Right hindlimb (tissue), 1 donor: ENCODE measurements at regions not wholly inside any gene's neighbourhood (a gene's known extent, or its start where the extent isn't known, plus 50 kb on each side); places are given as distances from the start of the nearest gene placed in this dataset.

ENCODE experiments used
- DNase-seq: peaks from one replicate; pipeline ENCODE4 v3.0.0-alpha.2; 2018

DNA sequence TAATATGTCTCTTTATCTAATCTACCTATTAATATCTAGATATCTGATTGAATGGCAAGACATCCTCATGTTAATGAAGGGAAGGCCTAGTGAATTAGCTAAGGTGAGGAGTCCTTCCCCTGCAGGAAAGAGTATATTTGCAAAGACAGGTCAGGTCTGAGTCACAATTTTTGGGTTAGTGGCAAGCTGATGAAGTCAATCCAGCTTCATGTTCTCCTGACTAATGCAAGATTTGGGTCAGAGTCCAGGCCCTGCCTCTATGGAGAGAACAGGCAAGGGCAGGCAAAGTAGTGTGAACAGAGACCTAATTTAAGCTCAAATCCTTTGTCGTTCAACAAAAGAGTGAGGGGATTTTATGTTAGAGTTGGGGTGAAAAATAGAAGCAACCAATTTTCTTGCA lies 496.7 kb downstream of the BMP2 start:
- DNase-seq: no peak

DNA sequence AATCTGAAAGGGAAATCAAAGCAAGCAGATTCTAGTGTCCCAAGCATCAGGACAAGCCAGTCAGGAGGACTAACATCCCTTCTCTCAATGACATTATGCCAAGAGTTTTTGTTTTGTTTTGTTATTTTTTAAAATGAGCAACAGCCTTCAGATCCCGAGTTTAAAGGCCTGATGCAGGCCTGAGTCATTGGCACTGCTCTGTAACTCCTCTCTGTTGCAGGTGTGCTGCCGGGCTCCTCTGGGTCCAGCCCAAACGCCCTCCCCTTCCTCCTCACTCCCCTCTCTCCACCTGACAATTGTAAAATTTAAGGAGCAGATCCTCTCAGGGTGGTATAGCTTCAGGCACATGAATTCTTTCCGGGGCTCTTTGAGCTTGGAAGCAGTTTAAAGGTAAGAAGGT lies 502.0 kb downstream of the BMP2 start:
- no peak for DNase-seq

DNA sequence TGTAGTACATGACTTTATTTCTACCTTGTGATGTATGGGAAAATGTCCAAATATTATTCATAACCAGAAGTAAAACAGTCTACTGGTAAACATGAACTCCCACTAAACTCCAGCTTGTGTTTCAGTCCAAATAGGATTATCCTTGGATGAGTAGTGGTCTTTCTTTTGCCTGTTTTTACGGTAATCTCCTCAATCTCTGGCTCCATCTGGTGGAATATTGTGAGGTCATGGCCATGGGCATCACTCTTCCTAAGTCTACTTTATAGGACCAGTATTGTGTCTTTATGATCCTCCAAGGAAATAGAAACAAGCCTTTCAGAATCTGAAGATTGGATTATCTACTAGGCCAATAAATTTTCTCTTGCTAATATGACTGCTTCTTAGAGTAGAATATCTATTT lies 505.0 kb downstream of the BMP2 start:
- no peak for DNase-seq

DNA sequence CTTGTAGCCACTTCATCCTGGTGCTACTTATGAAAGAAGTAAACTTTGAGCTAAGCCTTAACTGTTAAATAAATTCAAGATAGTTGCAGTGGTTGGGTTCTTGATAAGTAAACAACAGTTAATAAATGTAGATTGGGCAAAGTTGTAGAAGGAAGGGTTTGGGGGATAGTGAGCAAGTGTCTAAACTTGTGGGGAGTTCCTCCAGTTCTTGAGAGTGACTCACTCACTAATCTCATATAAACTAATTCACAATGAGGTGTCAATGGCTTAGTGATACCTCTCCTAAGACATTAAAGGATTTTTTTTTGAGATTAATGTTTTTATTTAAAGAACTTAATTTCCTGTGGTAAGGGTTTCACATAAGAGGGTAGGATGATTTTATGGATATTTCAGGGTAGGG lies 507.4 kb downstream of the BMP2 start:
- no peak for DNase-seq

DNA sequence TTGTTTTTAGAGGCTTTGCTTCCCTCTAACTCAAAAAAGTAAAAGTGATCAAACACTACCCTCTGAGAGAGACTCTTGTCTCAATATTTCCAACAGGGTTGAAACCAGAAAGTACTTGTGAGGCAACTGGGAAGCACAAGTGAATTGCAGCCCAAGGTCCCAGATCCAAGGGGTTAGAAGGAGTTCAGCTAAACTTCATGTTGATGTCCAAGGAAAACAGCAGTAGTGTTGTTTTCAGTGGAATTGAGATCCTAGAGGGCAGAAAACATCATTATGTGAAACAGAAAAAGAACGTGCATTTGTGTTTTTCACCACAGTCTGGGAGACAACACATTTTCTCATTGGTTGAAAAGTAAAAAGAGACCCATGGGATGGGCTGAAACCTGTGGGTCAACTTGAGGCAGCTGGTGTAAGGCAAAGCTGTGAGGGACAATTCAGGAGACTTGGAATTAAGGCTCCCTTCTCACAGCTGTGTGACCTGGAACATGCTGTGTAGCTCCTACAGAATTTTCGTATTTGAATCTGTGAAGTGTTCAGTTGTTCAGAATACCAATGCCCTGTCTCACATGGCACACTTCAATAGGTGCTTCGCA lies 508.3 kb downstream of the BMP2 start:
- DNase-seq: no peak

DNA sequence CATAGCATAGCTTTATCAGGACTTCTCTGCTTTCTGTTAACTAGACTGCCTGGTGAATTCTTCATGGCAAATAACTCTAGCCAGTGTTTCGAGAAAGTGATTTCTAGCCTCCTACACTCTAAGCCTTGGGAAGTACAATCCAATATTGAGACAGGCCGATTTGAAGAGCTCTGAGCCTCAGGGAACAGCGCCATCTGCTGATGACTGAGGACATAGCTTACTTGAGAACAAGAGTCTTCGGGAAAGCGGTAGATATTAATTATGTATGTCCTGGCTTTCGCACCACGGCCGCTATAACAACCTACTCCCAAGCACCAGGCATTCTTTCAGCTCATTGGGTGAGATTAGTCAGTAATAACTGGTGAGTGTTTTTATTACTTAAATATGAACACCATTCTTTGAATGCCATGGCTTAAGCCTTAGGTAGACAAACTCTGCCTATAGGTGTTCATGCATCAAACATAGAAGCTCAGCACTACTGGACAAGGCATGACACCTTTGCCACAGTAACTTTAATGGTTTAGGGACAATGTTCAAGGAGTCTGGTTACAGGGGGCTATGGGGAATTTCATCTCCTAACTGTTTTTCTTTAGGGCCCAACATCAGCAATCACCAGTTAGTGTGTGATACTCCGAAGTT lies 518.6 kb downstream of the BMP2 start:
- peak; percentile 81 for DNase-seq

DNA sequence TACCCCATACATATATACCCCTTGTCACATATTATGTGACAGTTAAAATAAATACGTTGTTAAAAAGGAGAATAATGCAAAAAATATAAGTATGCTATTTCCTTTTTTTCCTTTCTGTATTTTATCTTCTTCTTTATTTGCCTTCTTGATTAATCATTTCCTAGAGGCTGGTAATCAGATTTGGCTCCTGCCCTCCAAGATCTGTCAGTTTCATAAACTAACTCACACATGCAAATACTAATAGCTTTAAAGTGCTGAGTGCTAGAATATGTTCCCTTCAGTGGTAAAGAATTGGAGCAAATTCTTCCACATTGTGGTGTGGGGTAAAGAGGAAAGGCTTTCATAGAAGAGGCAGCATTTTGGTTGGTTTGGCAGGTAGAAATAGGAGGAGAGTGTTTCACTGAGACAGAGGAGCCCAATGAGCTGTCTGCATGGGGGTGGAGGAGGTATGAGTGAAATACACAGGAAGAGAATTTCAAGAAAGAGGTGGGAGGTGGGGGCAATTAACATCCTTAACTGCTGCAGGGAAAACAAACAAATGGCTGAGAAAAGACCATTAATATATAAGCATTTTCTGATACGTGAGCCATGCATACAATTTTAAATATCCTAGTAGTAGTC lies 523.9 kb downstream of the BMP2 start:
- no peak for DNase-seq

DNA sequence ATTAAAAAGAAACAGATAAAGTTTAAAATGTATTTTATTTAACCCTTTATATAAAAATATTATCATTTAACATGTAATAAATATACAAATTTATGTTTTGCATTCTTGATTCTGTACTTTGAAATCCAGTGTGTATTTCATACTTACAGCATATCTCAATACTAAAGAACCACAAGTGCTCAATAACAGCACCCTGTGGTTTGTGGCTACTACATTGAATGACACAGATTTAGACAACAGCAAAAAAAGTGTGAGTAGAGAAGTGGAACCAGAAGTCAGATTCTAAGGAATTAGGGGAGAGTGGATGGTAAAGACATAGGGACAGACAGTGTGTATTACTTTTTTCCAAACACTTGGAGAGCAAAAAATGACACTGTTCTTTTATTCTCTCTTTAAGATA lies 524.5 kb downstream of the BMP2 start:
- DNase-seq: no peak

DNA sequence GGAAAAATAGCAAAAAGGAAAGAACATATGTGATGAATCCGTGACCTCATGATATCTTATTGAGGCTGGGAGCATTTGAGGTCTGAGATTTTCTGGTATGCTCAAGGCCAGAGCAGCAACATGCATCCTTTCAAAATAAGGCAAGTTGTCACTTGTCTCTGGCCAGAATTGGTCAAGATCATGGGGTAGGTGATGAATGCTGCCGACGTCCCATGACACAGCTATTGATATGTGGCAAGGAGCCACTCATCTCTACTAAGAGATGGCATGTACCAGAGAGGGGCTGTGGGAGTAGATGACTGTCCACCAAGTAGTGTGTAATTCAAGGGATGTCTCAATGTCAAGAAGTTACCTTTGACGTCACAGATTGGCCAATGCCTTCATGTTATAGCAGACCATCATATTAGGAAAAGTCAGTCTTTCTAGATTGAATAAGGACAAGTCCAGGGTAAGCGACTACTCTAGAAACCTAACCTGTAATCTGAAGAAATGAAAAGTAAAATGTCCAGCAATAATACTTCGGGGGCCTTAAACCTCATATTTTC lies 527.4 kb downstream of the BMP2 start:
- no peak for DNase-seq

DNA sequence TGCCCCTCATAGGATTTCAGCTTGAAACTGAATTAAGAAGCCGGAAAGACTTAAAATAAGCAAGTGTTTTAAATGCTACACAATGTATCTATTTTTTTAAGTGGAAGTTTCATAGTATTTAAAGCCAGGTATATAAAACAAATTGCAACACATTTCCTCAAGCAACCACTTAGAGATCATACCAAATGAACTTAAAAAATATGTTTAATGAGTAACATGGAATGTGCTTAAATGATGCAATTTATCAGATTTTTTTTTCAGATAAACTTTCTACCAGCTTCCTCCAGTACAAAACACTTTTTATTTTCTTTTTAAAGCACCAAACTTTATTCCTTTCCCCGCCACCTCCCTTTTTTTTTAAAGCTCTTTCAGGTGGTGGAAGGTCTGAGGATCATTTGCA lies 534.3 kb downstream of the BMP2 start:
- DNase-seq: no peak

DNA sequence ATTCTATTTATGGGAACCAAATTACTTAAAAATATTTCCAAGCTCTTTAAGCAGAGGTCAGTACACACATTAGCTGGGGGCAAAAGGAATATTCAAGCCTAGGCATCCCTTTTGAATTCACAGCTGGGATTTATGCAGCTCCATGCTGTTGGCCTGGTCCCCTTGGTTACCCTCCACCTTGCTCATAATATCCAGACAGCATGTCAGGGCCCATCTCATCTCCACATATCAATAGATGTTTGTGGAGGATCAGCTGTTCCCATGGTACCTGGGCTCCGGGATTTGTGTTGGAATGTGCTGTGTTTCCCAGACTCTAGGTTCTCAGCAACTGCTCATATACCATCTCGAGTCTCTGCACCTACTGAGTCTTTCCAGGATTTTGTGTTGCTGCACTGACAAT lies 534.8 kb downstream of the BMP2 start:
- no peak for DNase-seq

DNA sequence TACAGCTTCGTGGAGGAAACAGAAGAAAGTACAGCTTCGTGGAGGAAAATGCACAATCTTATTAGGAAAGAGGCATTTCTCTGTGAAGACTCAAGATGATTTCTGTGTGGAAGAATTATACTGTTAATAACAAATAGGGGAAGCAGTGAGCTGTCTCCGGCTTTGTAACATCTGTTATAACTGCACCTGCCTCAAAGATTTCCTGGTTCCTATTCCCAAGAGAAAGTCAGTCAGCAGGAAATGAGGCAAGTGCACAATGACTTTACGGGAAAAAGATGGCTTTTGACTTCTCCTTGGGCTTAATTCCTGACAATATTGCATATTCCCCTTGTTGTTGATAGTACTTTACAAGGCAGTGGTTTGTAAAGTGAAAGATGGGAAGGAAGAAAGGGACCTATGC lies 538.5 kb downstream of the BMP2 start:
- DNase-seq: no peak

DNA sequence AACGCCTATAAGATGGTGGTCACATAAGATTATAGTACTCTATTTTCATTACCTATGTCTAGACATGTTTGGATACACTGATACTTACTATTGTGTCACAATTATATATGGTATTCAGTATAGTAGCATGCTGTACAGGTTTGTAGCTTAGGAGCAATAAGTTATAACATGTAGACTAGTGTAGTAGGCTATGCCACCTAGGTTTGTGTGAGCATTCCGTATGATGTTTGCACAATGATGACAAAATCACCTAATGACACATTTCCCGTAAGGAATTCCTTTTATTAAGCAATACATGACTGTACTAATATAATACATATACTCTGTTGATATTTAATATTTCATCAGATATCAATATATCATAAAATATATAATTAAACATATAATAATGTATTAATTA lies 540.7 kb downstream of the BMP2 start:
- no peak for DNase-seq

DNA sequence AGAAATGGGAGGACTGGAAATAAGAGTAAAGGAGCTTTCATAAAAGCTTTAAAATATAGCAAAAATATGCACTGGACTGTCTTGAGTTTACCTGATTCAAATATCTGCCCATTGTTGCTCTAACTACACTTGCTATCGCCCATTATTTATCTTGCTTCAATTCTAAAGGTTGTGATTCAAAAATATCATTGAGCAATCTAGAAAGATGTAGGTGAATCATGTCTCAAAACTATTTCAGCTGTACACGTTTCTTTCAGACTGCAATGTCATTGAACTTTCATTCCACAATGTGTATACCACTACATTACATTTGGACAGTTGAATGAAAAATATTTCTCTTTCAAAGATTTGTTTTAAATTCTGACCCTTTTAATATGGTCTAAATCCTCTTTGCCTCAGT lies 545.6 kb downstream of the BMP2 start:
- no peak for DNase-seq

DNA sequence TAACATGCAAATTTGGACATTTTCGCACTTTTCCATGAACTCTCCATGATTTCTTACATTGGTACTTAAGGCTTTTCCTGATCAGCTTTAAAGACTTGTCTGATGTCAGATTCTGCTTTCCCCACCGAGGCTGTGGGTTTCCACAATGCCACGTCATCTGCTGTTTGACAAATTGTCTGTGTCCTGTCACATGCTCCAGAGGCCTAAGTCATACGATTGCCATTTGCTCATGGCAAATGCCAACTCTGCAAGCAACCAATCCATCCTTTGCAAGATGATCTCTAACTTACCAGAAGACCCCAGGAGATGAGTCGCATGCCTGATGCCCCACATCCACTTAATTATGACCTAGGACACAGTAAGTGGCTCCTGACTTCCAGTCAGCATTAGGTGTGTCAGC lies 556.5 kb downstream of the BMP2 start:
- no peak for DNase-seq

DNA sequence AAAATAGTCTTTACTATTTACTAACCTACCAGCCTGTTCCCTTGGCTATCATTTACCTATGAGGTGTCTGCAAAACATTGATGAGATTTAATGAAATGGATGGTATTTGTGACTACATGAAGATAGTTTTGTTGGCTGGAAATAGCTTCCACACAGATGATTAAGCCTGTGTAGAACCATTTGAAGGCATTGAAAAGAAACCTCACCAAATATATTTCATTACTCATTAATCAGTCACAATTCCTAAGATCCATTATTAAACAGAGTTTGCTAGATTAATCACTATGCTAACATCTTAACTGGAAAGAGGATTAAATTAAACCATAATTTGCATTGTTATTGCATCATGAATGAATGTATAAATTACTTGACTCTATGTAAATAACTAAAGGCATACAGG lies 560.3 kb downstream of the BMP2 start:
- no peak for DNase-seq

DNA sequence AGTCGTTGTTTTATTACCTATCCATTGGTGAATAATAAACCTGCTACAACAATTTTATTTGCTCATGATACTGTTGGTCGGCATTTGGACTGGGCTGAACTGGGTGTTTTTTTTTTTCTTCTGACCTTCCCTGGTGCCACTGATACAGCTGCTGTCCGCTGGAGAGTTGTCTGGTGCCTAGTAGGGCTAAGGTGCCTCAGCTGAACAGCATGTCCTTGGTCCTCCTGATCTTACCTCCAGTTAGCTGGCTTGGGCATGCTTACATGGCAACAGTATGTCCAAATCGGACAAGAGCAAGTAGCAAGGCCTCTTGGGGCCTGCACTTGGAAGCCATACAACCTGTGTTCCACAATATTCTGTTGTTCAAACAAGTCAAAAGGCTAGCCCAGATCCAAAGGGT lies 563.4 kb downstream of the BMP2 start:
- no peak for DNase-seq

DNA sequence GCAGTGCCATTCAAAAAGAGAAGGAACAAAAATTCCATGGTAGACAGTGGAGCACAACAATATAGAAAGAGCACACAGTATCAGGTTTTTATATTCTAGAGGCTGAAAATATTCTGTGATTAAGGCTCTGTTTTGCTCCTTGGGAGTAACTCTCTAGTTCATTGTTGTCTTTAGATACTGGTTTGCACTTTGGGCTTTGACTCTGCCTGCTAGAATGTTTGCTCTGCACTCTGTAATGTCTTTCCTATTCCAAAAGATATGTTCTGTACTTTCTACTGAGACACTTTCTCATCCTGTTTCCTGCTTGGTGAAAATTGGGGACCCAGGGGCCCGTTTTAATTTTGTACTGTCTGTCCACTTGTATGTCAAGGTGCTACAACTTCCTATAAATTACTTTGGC lies 564.7 kb downstream of the BMP2 start:
- DNase-seq: no peak

DNA sequence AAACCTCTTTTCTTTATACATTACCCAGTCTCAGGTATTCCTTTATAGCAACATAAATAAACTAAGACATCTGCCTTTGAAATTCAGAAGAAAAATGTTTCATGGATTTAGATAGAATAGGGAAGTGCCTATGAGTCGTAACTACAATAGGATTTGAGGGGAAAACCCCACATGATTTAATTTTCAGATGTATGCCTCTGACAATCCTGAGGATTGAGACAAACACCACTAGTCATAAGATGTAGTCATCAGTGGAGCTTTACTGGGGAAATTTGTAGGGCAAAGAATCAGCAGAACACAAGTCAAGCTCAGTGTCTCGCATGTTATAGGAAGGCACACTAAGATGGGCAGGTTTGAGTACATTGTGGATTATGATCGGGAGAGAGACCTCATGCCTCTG lies 566.4 kb downstream of the BMP2 start:
- no peak for DNase-seq

DNA sequence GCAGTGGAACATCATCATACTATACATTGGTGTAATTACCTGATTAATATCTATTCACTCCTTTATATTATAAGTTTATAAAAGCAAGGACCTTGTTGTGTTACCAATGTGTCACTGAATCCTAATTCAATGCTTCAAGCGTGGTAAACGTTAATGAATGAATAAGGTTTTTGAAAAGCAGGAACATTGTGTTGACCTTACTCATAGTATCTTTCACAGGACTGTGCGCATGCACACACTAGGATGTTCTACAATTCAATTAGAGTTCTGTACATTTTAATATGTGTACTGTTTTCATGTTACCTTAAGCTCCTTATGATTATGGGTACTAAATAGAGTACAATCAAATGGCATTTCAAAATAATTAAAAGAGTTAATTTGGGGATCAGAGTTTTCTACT lies 578.5 kb downstream of the BMP2 start:
- DNase-seq: no peak

DNA sequence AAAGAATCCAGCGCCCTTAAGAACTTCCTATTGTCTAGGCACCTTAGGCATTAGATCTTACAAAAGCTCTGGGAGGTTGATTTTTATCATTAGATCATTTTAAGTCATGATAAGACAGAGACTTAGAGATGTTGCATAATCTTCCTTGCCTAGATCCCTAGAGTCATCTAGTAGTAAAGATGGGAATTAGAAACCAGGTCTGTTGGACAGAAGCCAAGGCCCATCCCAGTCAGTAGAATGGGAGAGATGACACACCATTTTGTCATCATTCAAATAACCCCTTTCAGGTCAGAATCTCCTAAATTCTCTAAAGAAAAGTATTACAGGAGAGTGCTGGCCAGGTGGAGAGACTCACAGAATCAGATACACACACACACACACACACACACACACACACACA lies 579.1 kb downstream of the BMP2 start:
- no peak for DNase-seq

DNA sequence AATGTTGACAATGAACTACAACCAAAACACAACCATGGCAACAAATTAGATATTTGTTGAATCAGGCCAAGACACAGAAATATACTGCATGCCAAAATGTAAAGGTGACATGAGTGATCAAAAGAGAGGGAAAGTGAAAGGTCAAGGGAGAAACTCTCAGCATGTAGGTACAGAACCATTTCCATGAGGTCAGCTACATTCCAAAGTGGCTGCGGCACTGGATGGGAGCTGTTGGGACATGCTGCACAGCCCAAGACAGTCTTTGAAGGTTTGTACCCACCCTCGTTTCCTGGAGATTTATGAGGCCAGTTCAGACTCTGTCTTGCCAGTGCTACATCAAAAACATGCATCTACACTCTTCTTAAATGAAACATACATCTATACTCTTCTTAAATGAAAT lies 579.9 kb downstream of the BMP2 start:
- no peak for DNase-seq

DNA sequence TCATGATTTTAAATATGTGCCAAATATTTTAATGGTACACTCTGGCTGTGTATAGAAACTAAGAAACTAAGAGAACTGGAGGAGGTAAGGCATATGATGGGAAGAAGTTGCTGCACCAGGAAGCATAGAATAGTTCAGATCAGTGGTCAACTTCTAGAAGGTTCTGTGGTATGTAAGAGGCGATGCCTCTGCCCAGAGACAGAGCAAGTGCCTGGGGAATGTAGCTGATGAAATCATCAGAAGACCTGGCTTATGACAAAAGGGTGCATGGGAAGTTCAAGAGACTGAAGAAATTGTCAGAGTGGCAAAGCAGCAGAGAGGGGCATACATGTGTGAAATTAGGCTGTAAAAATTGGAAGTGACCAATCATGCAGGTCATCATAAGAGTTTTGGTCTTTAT lies 580.8 kb downstream of the BMP2 start:
- DNase-seq: no peak

DNA sequence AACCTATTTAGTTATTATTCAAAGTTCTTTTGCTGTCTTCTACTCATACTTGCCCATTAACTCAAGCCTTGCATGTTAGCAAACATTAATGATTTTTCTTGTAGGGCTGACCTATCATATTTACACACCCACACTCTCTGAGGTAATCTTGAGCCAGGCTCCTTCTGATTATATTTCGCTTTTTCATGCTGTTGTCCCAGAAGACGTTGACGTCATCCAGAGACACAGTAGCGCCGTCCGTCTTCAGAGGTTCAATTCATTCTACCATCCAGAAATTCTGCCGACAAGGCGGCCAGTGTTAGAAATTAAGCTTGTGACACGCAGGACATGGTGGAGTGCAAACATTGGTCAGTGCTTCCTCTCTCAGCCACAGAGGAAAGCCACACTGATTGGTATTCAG lies 584.7 kb downstream of the BMP2 start:
- peak; percentile 22 for DNase-seq

DNA sequence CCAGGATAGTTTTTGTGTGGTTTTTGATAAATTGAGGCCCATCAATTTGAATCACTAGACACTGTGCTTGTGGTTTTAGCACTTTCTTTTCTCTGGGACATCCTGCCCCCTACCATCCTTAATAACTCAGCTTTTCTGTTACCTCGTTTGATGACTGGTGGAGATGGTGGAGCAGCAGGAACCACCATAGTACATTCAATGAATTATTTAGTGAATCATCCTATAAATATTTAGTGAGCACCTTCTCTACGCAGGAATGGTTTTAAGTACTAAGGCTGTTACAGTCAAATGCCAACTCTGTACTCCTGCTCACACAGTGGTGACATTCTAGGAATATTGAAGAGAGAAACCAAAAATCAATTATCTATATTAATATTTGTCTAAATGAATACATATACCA lies 585.2 kb downstream of the HAO1 start:
- no peak for DNase-seq
